ENCODE measurements at regions not wholly inside any gene's neighbourhood (a gene's known extent, or its start where the extent isn't known, plus 50 kb on each side); places are given as distances from the start of the nearest gene placed in this dataset.

GRCh38 chr1:62978741-62979140 is 194.8 kb downstream of the ATG4C start:
- Histone ChIP-seq H3K27ac (no peak overlapping the region), H3K4me3 (no peak overlapping the region), H3K36me3 (no peaks in the 10 kb centered on the region), H3K9me3 (no peaks in the 10 kb centered on the region), H3K27me3 (no peaks in the 10 kb centered on the region), H3K4me1 (no peaks in the 10 kb centered on the region)
- 65 to 91% (median 84%) methylated on average over 2 of the region's 2 CpGs for WGBS, 5 donors
- intact Hi-C loops (cut with DNase I; ENCODE audit: low total_unique reads): no loop called here
- TF ChIP-seq EP300 (IDR thresholded peaks at IDR 0.05) (no peak), POLR2AphosphoS5 (IDR thresholded peaks at IDR 0.05) (no peak), POLR2A (IDR thresholded peaks at IDR 0.05) (no peak)
- TF ChIP-seq, protein P1, sequence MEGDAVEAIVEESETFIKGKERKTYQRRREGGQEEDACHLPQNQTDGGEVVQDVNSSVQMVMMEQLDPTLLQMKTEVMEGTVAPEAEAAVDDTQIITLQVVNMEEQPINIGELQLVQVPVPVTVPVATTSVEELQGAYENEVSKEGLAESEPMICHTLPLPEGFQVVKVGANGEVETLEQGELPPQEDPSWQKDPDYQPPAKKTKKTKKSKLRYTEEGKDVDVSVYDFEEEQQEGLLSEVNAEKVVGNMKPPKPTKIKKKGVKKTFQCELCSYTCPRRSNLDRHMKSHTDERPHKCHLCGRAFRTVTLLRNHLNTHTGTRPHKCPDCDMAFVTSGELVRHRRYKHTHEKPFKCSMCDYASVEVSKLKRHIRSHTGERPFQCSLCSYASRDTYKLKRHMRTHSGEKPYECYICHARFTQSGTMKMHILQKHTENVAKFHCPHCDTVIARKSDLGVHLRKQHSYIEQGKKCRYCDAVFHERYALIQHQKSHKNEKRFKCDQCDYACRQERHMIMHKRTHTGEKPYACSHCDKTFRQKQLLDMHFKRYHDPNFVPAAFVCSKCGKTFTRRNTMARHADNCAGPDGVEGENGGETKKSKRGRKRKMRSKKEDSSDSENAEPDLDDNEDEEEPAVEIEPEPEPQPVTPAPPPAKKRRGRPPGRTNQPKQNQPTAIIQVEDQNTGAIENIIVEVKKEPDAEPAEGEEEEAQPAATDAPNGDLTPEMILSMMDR (IDR thresholded peaks at IDR 0.05): no peak
- DNase-seq: no peak

- Histone ChIP-seq H3K4me3 (no peak overlapping the region), H3K4me1 (no peaks in the 10 kb centered on the region), H3K9me3 (no peaks in the 10 kb centered on the region), H3K27me3 (no peaks in the 10 kb centered on the region), H3K36me3 (no peaks in the 10 kb centered on the region), H3K27ac (no peak overlapping the region)
- no peak for DNase-seq
- TF ChIP-seq POLR2AphosphoS5 (IDR thresholded peaks at IDR 0.05) (no peak), POLR2A (IDR thresholded peaks at IDR 0.05) (no peak)
- TF ChIP-seq, protein P1 (IDR thresholded peaks at IDR 0.05): no peak
- intact Hi-C loops (cut with DNase I; ENCODE audit: low total_unique reads): no loop called here
- 92 to 97% (median 94%) methylated on average over 5 of the region's 5 CpGs for WGBS, 5 donors
Observed at GRCh38 chr1:62981434-62981833, 197.5 kb downstream of the ATG4C start.

DNA sequence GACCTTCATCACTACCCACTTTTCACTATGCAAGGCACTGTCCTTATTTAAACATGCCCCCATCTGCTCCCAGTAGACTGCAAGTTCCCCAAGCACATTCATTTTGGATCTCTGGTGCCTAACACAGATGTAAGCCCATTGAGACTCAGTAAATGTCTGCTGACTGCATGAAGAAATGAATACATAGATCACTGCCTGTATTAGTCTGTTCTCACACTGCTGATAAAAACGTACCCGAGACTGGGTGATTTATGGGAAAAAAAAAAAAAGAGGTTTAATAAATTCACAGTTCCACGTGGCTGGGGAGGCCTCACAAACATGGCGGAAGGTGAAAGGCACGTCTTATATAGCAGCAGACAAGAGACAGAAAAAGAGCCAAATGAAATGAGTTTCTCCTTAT is 204.9 kb downstream of the ATG4C start:
- no peak for DNase-seq
- TF ChIP-seq, protein P1 (IDR thresholded peaks at IDR 0.05): no peak
- TF ChIP-seq EP300 (IDR thresholded peaks at IDR 0.05): no peak
- TF ChIP-seq POLR2AphosphoS5 (IDR thresholded peaks at IDR 0.05): no peak
- TF ChIP-seq POLR2A (IDR thresholded peaks at IDR 0.05): no peak
- Histone ChIP-seq H3K4me3 (no peak overlapping the region), H3K36me3 (no peaks in the 10 kb centered on the region), H3K9me3 (no peaks in the 10 kb centered on the region), H3K27ac (no peak overlapping the region), H3K4me1 (no peaks in the 10 kb centered on the region), H3K27me3 (peaks cover 0 to 7% (median 4%) of the 10 kb centered on the region in 3 donors)
- intact Hi-C loops (cut with DNase I; ENCODE audit: low total_unique reads): no loop called here
- 66 to 84% (median 73%) methylated on average over 5 of the region's 5 CpGs for WGBS, 5 donors

DNA sequence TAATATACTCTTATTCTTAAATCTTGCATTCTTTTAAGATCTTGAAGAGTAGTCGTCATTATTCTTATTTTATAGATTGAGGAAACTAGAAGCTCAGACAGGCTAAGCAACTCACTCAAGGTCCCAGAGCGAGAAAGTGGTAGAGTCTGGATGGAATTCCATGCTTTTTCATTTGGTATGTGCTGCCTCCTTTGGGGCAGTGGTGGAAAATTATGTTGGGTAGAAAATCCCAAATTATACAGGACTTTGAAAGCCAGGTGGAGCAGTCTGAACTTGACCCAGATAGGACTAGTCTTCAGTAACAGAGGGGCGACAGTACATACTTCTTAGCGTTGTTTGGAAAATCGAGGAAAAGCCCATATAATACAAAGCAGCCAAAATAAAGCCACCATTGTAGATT is 205.6 kb downstream of the ATG4C start:
- WGBS, 5 donors: 78 to 85% (median 82%) methylated on average over 5 of the region's 5 CpGs
- peak in 1 of 2 donors; percentile 10 for DNase-seq
- no peaks in the 10 kb centered on the region for H3K4me1 ChIP-seq
- no peaks in the 10 kb centered on the region for H3K9me3 ChIP-seq
- H3K27ac ChIP-seq: no peak overlapping the region
- H3K36me3 ChIP-seq: no peaks in the 10 kb centered on the region
- TF ChIP-seq EP300 (IDR thresholded peaks at IDR 0.05): no peak
- TF ChIP-seq, protein P1 (IDR thresholded peaks at IDR 0.05): no peak
- TF ChIP-seq POLR2A (IDR thresholded peaks at IDR 0.05): no peak
- TF ChIP-seq POLR2AphosphoS5 (IDR thresholded peaks at IDR 0.05): no peak
- intact Hi-C loops (cut with DNase I; ENCODE audit: low total_unique reads): no loop called here
- H3K4me3 ChIP-seq: no peak overlapping the region
- peaks cover 0 to 7% (median 4%) of the 10 kb centered on the region in 3 donors for H3K27me3 ChIP-seq
